Peyer's patch (tissue), 4 donors: ENCODE measurements at regions not wholly inside any gene's neighbourhood (a gene's known extent, or its start where the extent isn't known, plus 50 kb on each side); places are given as distances from the start of the nearest gene placed in this dataset.

Experiments used
- DNase-seq, 3 donors: peaks; one replicate each; pipeline ENCODE4 v3.0.0-alpha.2; 2017 to 2019
- H3K27ac ChIP-seq, 4 donors: fragments of 200-600 bp; sonication (generic); one replicate each; pipeline ENCODE4 v1.5.1; 2016 to 2019
- H3K27me3 ChIP-seq, 2 donors: fragments of 200-600 bp; sonication (generic); one replicate each; pipeline ENCODE4 v1.5.1; 2019
- H3K36me3 ChIP-seq, 3 donors: fragments of 200-600 bp; sonication (generic); one replicate each; pipeline ENCODE4 v1.5.1; 2016 to 2019
- H3K4me1 ChIP-seq, 4 donors: fragments of 200-600 bp; sonication (generic); one replicate each; pipeline ENCODE4 v1.5.1; 2016 to 2019
- H3K4me3 ChIP-seq, 4 donors: fragments of 200-600 bp; sonication (generic); 1 replicate in 3 of 4; 2 replicates in 1 of 4; pipeline ENCODE4 v1.5.1; 2016 to 2019; ENCODE audit warnings: mild to moderate bottlenecking in 1 of 4
- H3K9me3 ChIP-seq, 4 donors: fragments of 200-600 bp; sonication (generic); one replicate each; pipeline ENCODE4 v1.5.1; 2016 to 2019; ENCODE audit warnings: mild to moderate bottlenecking in 1 of 4
- POLR2A ChIP-seq, 2 donors: fragments of 450-650 bp; IDR thresholded peaks; one replicate each; pipeline ENCODE4 v1.5.1; 2017; ENCODE audit warnings: antibody characterized with exemption in 2 of 2, mild to moderate bottlenecking in 2 of 2, moderate library complexity in 2 of 2
- TF ChIP-seq, protein P1 (sequence below), 6 experiments: fragments of 450-650 bp in 4 of 6; fragments of 200-600 bp in 2 of 6; sonication (generic) in 1 of 6; IDR thresholded peaks; one replicate each; pipeline ENCODE4 v1.5.1; 2017 to 2019; ENCODE audit warnings: antibody characterized with exemption in 6 of 6, mild to moderate bottlenecking in 3 of 6, moderate library complexity in 1 of 6

DNA sequence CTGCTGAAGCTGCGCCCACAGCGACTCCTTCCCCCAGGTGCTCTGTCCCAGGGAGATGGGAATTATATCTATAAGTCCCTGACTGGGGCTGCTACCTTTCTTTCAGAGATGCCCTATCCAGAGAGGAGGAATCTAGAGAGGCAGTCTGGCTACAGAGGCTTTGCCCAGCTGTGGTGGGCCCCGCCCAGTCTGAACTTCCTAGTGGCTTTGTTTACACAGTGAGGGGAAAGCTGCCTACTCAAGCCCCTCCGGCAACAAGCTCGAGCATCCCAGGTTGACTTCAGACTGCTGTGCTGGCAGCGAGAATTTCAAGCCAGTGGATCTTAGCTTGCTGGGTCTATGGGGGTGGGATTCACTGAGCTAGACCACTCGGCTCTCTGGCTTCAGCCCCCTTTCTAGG, 152.5 kb upstream of the MAP3K7 start:
- no peak overlapping the region for H3K27ac ChIP-seq
- H3K9me3 ChIP-seq = no peaks in the 10 kb centered on the region
- H3K27me3 ChIP-seq = no peaks in the 10 kb centered on the region
- H3K4me3 ChIP-seq = no peak overlapping the region
- DNase-seq = no peak
- H3K4me1 ChIP-seq = no peaks in the 10 kb centered on the region
- TF ChIP-seq, protein P1, sequence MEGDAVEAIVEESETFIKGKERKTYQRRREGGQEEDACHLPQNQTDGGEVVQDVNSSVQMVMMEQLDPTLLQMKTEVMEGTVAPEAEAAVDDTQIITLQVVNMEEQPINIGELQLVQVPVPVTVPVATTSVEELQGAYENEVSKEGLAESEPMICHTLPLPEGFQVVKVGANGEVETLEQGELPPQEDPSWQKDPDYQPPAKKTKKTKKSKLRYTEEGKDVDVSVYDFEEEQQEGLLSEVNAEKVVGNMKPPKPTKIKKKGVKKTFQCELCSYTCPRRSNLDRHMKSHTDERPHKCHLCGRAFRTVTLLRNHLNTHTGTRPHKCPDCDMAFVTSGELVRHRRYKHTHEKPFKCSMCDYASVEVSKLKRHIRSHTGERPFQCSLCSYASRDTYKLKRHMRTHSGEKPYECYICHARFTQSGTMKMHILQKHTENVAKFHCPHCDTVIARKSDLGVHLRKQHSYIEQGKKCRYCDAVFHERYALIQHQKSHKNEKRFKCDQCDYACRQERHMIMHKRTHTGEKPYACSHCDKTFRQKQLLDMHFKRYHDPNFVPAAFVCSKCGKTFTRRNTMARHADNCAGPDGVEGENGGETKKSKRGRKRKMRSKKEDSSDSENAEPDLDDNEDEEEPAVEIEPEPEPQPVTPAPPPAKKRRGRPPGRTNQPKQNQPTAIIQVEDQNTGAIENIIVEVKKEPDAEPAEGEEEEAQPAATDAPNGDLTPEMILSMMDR (IDR thresholded peaks at IDR 0.05) = no peak
- TF ChIP-seq POLR2A (IDR thresholded peaks at IDR 0.05) = no peak
- H3K36me3 ChIP-seq = no peaks in the 10 kb centered on the region

DNA sequence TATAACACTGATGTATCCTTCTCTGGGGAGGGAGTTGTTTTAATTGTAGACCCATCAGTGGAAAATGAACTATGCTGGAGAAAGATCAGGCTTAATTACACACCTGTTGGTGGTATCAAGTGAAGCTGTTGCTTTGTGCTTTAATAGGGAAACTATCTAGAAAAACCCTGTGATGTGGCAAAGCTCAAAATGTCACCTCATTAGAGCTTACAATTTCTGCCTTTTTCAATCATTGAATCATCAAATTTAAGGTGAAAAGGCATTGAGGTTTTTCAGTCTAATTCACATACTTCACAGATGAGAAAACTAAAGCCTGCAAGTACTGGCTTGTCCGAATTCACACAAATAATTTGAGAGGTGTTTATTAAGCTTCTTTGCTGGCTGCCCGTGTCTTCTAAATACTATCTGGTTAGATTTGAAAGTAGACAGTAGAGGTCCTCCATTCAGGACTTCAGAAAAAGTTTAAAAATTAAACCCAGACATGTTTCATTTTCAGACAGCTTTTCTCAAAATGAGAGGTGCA, 143.3 kb upstream of the MAP3K7 start:
- Histone ChIP-seq H3K9me3 (no peaks in the 10 kb centered on the region), H3K4me3 (no peak overlapping the region), H3K27ac (no peak overlapping the region), H3K4me1 (no peaks in the 10 kb centered on the region), H3K27me3 (no peaks in the 10 kb centered on the region), H3K36me3 (no peaks in the 10 kb centered on the region)
- no peak for DNase-seq
- TF ChIP-seq, protein P1 (IDR thresholded peaks at IDR 0.05) = no peak
- TF ChIP-seq POLR2A (IDR thresholded peaks at IDR 0.05) = no peak

DNA sequence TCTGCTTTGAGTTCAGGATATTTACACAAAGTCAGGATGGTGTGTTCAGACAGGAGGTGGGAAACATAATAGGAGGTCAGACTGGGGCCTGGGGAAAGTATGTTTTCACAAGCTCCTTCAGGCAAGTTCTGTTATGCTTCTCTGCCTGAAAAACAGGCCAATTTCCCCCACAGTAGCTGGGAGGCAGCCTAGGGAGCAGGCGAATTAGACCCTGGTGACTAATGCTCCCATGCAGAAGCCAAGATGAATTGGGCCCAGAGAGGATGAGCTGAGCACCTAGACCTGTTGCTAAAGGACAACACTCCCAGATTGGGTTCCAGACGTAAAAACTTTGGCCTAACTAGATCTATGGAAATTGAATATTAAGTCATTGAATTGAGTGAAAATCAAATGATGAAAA, 142.2 kb upstream of the MAP3K7 start:
- H3K36me3 ChIP-seq = no peaks in the 10 kb centered on the region
- no peaks in the 10 kb centered on the region for H3K4me1 ChIP-seq
- no peak for DNase-seq
- no peaks in the 10 kb centered on the region for H3K27me3 ChIP-seq
- no peak overlapping the region for H3K27ac ChIP-seq
- H3K4me3 ChIP-seq = no peak overlapping the region
- no peak for TF ChIP-seq POLR2A (IDR thresholded peaks at IDR 0.05)
- TF ChIP-seq, protein P1 (IDR thresholded peaks at IDR 0.05) = no peak
- H3K9me3 ChIP-seq = no peaks in the 10 kb centered on the region

DNA sequence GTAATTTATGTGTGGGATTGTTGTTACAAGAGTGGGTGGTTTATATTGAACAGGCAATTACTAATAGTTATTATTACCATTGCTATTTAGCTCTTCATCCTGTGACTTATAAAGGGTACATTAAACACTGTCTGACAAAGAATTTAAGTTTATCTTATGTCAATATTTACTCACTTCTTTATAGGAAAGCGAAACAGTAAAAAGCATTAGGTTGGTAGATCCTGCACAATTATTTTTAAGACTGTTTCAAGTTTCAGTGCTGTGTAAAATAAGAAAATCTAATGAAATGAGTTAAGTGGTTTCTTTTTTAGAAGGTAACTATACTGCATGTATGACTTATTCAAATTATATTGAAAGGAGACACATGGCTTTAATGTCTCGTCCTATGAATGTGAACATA, 135.8 kb upstream of the MAP3K7 start:
- Histone ChIP-seq H3K4me3 (no peak overlapping the region), H3K4me1 (no peaks in the 10 kb centered on the region), H3K36me3 (no peaks in the 10 kb centered on the region), H3K9me3 (no peaks in the 10 kb centered on the region), H3K27me3 (no peaks in the 10 kb centered on the region), H3K27ac (no peak overlapping the region)
- DNase-seq = no peak
- TF ChIP-seq POLR2A (IDR thresholded peaks at IDR 0.05) = no peak
- TF ChIP-seq, protein P1 (IDR thresholded peaks at IDR 0.05) = no peak

DNA sequence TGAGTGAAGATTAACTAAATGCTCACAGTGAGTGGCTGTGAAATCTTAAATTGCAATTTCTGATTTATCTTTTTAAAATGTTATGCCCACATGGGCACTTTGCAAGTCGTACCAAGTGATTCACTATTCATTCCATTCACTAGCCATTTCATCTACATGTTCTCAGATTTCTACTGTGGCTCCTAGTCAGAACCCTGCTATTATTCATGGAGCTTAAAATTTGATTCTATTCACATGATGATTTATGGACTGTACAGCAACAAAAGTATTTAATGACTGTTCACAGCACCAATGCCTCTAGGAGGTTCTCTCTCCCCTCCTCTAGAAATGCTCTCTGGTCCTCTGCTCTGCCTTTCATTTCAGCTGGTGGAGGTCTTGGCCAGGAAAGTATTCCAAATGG, 133.5 kb upstream of the MAP3K7 start:
- Histone ChIP-seq H3K27ac (no peak overlapping the region), H3K36me3 (no peaks in the 10 kb centered on the region), H3K27me3 (no peaks in the 10 kb centered on the region), H3K4me3 (no peak overlapping the region), H3K4me1 (no peaks in the 10 kb centered on the region), H3K9me3 (no peaks in the 10 kb centered on the region)
- DNase-seq = no peak
- TF ChIP-seq, protein P1 (IDR thresholded peaks at IDR 0.05) = no peak
- TF ChIP-seq POLR2A (IDR thresholded peaks at IDR 0.05) = no peak
